ENCODE measurements at regions not wholly inside any gene's neighbourhood (a gene's known extent, or its start where the extent isn't known, plus 50 kb on each side); places are given as distances from the start of the nearest gene placed in this dataset.

- no peak for ATAC-seq
These were observed 174.6 kb upstream of the KBTBD8 start for GRCh38 chr3:66823532-66823931.

More at GRCh38 chr3:66823532-66823931, 174.6 kb upstream of the KBTBD8 start:
- Histone ChIP-seq H3K4me1 (ENCODE audit: control insufficient read depth in 1 of 2, insufficient read depth in 2 of 2, low read length in 2 of 2) (no peaks in the 10 kb centered on the region), H3K27ac (ENCODE audit: low read depth, low read length) (no peak overlapping the region), H3K79me2 (ENCODE audit: insufficient read depth, low read length) (no peaks in the 10 kb centered on the region), H2AFZ (ENCODE audit: low read depth, low read length, poor library complexity, severe bottlenecking) (no peak overlapping the region), H3K9ac (ENCODE audit: low read length) (no peak overlapping the region), H3K27me3 (ENCODE audit: insufficient read depth, low read length) (peaks cover 11% of the 10 kb centered on the region), H3K9me2 (ENCODE audit: insufficient read depth) (no peaks in the 10 kb centered on the region), H3K4me3 (replicated peaks in 1 of 2; ENCODE audit: low read depth in 1 of 2, low read length in 2 of 2) (no peak overlapping the region), H3K36me3 (ENCODE audit: control insufficient read depth in 1 of 2, insufficient read depth in 2 of 2, low read length in 2 of 2) (no peaks in the 10 kb centered on the region), H4K20me1 (ENCODE audit: insufficient read depth) (no peaks in the 10 kb centered on the region), H3K4me2 (ENCODE audit: low read length) (no peak overlapping the region), H3K9me3 (ENCODE audit: control insufficient read depth in 1 of 2, insufficient read depth in 1 of 2, low read depth in 1 of 2, low read length in 2 of 2) (no peaks in the 10 kb centered on the region)
- POLR2A ChIA-PET: no interaction called here
- no peak for DNase-seq (ENCODE audit: low read depth, low spot score)
- TF ChIP-seq TCF7L2 (IDR thresholded peaks at IDR 0.05; ENCODE audit: borderline replicate concordance, extremely low read depth, insufficient read depth, insufficient read length) (no peak), POLR2A (IDR thresholded peaks at IDR 0.05; ENCODE audit: borderline replicate concordance, extremely low read depth, insufficient read depth, insufficient read length) (no peak), EZH2phosphoT487 (IDR thresholded peaks at IDR 0.05; ENCODE audit: borderline replicate concordance) (no peak), SRF (IDR thresholded peaks at IDR 0.05; ENCODE audit: low read depth) (no peak), MAX (IDR thresholded peaks at IDR 0.05) (no peak), JUND (IDR thresholded peaks at IDR 0.05) (no peak), CBX3 (IDR thresholded peaks at IDR 0.05; ENCODE audit: low read depth) (no peak), ZFX (IDR thresholded peaks at IDR 0.05) (no peak), ELF1 (IDR thresholded peaks at IDR 0.05; ENCODE audit: borderline replicate concordance, low read depth) (no peak), SP1 (IDR thresholded peaks at IDR 0.05; ENCODE audit: low read depth) (no peak), RAD21 (IDR thresholded peaks at IDR 0.05; ENCODE audit: low read depth) (no peak), SIN3A (IDR thresholded peaks at IDR 0.05; ENCODE audit: low read depth) (no peak), CEBPB (IDR thresholded peaks at IDR 0.05; ENCODE audit: low read depth) (no peak), EZH2 (IDR thresholded peaks at IDR 0.05) (no peak), POLR2AphosphoS5 (IDR thresholded peaks at IDR 0.05; ENCODE audit: low read depth, low read length) (no peak), FOSL1 (IDR thresholded peaks at IDR 0.05; ENCODE audit: low read depth) (no peak)
- TF ChIP-seq, protein P1, sequence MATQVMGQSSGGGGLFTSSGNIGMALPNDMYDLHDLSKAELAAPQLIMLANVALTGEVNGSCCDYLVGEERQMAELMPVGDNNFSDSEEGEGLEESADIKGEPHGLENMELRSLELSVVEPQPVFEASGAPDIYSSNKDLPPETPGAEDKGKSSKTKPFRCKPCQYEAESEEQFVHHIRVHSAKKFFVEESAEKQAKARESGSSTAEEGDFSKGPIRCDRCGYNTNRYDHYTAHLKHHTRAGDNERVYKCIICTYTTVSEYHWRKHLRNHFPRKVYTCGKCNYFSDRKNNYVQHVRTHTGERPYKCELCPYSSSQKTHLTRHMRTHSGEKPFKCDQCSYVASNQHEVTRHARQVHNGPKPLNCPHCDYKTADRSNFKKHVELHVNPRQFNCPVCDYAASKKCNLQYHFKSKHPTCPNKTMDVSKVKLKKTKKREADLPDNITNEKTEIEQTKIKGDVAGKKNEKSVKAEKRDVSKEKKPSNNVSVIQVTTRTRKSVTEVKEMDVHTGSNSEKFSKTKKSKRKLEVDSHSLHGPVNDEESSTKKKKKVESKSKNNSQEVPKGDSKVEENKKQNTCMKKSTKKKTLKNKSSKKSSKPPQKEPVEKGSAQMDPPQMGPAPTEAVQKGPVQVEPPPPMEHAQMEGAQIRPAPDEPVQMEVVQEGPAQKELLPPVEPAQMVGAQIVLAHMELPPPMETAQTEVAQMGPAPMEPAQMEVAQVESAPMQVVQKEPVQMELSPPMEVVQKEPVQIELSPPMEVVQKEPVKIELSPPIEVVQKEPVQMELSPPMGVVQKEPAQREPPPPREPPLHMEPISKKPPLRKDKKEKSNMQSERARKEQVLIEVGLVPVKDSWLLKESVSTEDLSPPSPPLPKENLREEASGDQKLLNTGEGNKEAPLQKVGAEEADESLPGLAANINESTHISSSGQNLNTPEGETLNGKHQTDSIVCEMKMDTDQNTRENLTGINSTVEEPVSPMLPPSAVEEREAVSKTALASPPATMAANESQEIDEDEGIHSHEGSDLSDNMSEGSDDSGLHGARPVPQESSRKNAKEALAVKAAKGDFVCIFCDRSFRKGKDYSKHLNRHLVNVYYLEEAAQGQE (IDR thresholded peaks at IDR 0.05; ENCODE audit: low read depth): no peak
- intact Hi-C loops (cut with micrococcal nuclease): no loop called here
- no TSS peak for BruUV-seq (replicated peaks)
- RAD21 ChIA-PET (ENCODE audit: low non-redundant PET in 1 of 2, low total read pairs in 2 of 2, uncharacterized antibody in 2 of 2, unreplicated experiment in 2 of 2): no interaction called here
- CTCF ChIA-PET: interaction anchor here (2.1 to 3.2 kb wide), 3 partner anchors 8 to 572 kb away, joined by 8 to 36 read pairs (median 18); no protein-coding TSS in a partner anchor

All from HCT116 (cell line).